ENCODE measurements at regions not wholly inside any gene's neighbourhood (a gene's known extent, or its start where the extent isn't known, plus 50 kb on each side); places are given as distances from the start of the nearest gene placed in this dataset.

- ChIA-PET CTCF (no interaction called here), POLR2A (ENCODE audit: unreplicated experiment) (no interaction called here)
- H3K27me3 ChIP-seq (ENCODE audit: low read length), result no peaks in the 10 kb centered on the region; the same call in 1 of the 2 replicates
- intact Hi-C loops (cut with micrococcal nuclease), result no loop called here
- ATAC-seq, result no peak
- H3K36me3 ChIP-seq (ENCODE audit: low read depth, low read length), result no peaks in the 10 kb centered on the region
- no peak overlapping the region for H2AFZ ChIP-seq (ENCODE audit: low read length)
- no peak overlapping the region for H3K4me3 ChIP-seq (ENCODE audit: low read length)
- H3K27ac ChIP-seq (ENCODE audit: low read length), result no peak overlapping the region
- H4K20me1 ChIP-seq (ENCODE audit: low read length), result no peaks in the 10 kb centered on the region
- H3K9me2 ChIP-seq (replicated peaks; ENCODE audit: low read length), result no peaks in the 10 kb centered on the region
- H3F3A ChIP-seq (ENCODE audit: low read length, unreplicated experiment), result no peaks in the 10 kb centered on the region
- H3K9ac ChIP-seq (ENCODE audit: low read length), result no peak overlapping the region
- no TSS peak for BruUV-seq (replicated peaks)
- H3K79me2 ChIP-seq (ENCODE audit: low read length), result no peaks in the 10 kb centered on the region
- TF ChIP-seq EZH2phosphoT487 (IDR thresholded peaks at IDR 0.05; ENCODE audit: borderline replicate concordance, low read length), result no peak
- no peaks in the 10 kb centered on the region for H3K9me3 ChIP-seq (ENCODE audit: low read length)
- H3K4me1 ChIP-seq (ENCODE audit: insufficient read depth, low read length), result no peaks in the 10 kb centered on the region
- H3K4me2 ChIP-seq (ENCODE audit: low read length), result no peak overlapping the region
- DNase-seq, result no peak
These were observed 843.0 kb downstream of the BRD1 start for GRCh38 chr22:48984639-48985038.

- no TSS peak for BruUV-seq (replicated peaks)
- no peaks in the 10 kb centered on the region for H3K4me1 ChIP-seq (ENCODE audit: insufficient read depth, low read length)
- ATAC-seq (no peak), DNase-seq (no peak)
- no peak overlapping the region for H3K27ac ChIP-seq (ENCODE audit: low read length)
- H4K20me1 ChIP-seq (ENCODE audit: low read length), result no peaks in the 10 kb centered on the region
- H2AFZ ChIP-seq (ENCODE audit: low read length), result no peak overlapping the region
- intact Hi-C loops (cut with micrococcal nuclease), result no loop called here
- no peaks in the 10 kb centered on the region for H3K9me2 ChIP-seq (replicated peaks; ENCODE audit: low read length)
- H3K79me2 ChIP-seq (ENCODE audit: low read length), result no peaks in the 10 kb centered on the region
- no peaks in the 10 kb centered on the region for H3K9me3 ChIP-seq (ENCODE audit: low read length)
- H3K4me3 ChIP-seq (ENCODE audit: low read length), result no peak overlapping the region
- TF ChIP-seq EZH2phosphoT487 (IDR thresholded peaks at IDR 0.05; ENCODE audit: borderline replicate concordance, low read length), result no peak
- H3F3A ChIP-seq (ENCODE audit: low read length, unreplicated experiment), result no peaks in the 10 kb centered on the region
- no peak overlapping the region for H3K4me2 ChIP-seq (ENCODE audit: low read length)
- ChIA-PET CTCF (no interaction called here), POLR2A (ENCODE audit: unreplicated experiment) (no interaction called here)
- H3K27me3 ChIP-seq (ENCODE audit: low read length), result no peaks in the 10 kb centered on the region; the same call in 1 of the 2 replicates
- no peaks in the 10 kb centered on the region for H3K36me3 ChIP-seq (ENCODE audit: low read depth, low read length)
- H3K9ac ChIP-seq (ENCODE audit: low read length), result no peak overlapping the region
These were observed 845.3 kb downstream of the BRD1 start for GRCh38 chr22:48982321-48982905.

DNA sequence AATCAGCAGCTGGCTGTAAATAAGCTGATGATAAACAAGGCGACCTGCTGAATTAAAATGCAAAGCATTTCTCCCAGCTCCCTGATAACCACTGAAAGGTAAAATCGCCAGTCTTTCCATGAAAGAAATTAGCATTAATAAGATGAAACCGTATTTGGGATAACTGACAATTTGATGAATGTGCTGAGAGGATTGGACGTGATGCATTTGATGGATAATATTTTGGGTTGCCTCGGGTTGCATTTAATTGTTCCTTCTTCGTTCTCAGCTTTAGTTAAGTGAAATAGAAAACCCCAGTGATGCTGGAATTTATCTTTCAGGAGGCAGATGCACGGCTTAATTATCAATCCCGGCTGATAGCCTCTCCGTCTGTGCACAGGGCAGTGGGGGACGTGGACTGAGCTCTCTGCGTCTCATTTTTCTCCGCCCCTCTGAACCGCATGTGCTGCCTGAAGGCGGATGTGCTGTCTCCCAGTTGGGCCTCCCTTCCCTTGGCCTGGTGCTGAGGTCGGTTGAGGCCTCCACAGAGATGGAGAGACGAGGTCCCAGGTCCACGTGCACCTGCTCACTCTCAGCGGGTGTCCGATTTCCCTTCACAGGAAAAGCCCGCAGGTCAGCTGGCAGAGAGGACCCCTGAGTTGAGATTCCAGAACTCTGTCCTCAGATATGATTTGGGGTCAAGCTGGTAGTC is 846.2 kb downstream of the BRD1 start:
- ChIA-PET CTCF (no interaction called here), POLR2A (ENCODE audit: unreplicated experiment) (no interaction called here)
- Histone ChIP-seq H3K4me1 (ENCODE audit: insufficient read depth, low read length) (no peaks in the 10 kb centered on the region), H3K27me3 (ENCODE audit: low read length) (no peaks in the 10 kb centered on the region; the same call in 1 of the 2 replicates), H3K4me3 (ENCODE audit: low read length) (no peak overlapping the region), H3K36me3 (ENCODE audit: low read depth, low read length) (no peaks in the 10 kb centered on the region), H3K9me2 (replicated peaks; ENCODE audit: low read length) (no peaks in the 10 kb centered on the region), H3K4me2 (ENCODE audit: low read length) (no peak overlapping the region), H3K79me2 (ENCODE audit: low read length) (no peaks in the 10 kb centered on the region), H3K9ac (ENCODE audit: low read length) (no peak overlapping the region), H3K9me3 (ENCODE audit: low read length) (no peaks in the 10 kb centered on the region), H3F3A (ENCODE audit: low read length, unreplicated experiment) (no peaks in the 10 kb centered on the region), H3K27ac (ENCODE audit: low read length) (no peak overlapping the region), H4K20me1 (ENCODE audit: low read length) (no peaks in the 10 kb centered on the region), H2AFZ (ENCODE audit: low read length) (no peak overlapping the region)
- ATAC-seq (no peak), DNase-seq (no peak)
- no TSS peak for BruUV-seq (replicated peaks)
- TF ChIP-seq EZH2phosphoT487 (IDR thresholded peaks at IDR 0.05; ENCODE audit: borderline replicate concordance, low read length), result no peak
- no peak for TF ChIP-seq EZH2 (IDR thresholded peaks at IDR 0.05; ENCODE audit: low read length, unreplicated experiment)
- TF ChIP-seq, protein P1, sequence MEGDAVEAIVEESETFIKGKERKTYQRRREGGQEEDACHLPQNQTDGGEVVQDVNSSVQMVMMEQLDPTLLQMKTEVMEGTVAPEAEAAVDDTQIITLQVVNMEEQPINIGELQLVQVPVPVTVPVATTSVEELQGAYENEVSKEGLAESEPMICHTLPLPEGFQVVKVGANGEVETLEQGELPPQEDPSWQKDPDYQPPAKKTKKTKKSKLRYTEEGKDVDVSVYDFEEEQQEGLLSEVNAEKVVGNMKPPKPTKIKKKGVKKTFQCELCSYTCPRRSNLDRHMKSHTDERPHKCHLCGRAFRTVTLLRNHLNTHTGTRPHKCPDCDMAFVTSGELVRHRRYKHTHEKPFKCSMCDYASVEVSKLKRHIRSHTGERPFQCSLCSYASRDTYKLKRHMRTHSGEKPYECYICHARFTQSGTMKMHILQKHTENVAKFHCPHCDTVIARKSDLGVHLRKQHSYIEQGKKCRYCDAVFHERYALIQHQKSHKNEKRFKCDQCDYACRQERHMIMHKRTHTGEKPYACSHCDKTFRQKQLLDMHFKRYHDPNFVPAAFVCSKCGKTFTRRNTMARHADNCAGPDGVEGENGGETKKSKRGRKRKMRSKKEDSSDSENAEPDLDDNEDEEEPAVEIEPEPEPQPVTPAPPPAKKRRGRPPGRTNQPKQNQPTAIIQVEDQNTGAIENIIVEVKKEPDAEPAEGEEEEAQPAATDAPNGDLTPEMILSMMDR (conservative IDR thresholded peaks at IDR 0.05; ENCODE audit: low read depth, low read length), result no peak
- intact Hi-C loops (cut with micrococcal nuclease), result no loop called here

Data from PC-3 (cell line).